ENCODE measurements at regions not wholly inside any gene's neighbourhood (a gene's known extent, or its start where the extent isn't known, plus 50 kb on each side); places are given as distances from the start of the nearest gene placed in this dataset.

GRCh38 chr10:94264085-94264484 is 98.7 kb downstream of the NOC3L start:
- TF ChIP-seq POLR2A (IDR thresholded peaks at IDR 0.05; ENCODE audit: low read length) = no peak
- TF ChIP-seq CBX2 (IDR thresholded peaks at IDR 0.05; ENCODE audit: borderline replicate concordance, low read depth) = no peak
- no peak for TF ChIP-seq CTCF (IDR thresholded peaks at IDR 0.05)
- no peak for TF ChIP-seq JUN (IDR thresholded peaks at IDR 0.05)
- no peak for TF ChIP-seq USF2 (IDR thresholded peaks at IDR 0.05)

Data from A549 (cell line).